HG03095 (cell line): ENCODE measurements at regions not wholly inside any gene's neighbourhood (a gene's known extent, or its start where the extent isn't known, plus 50 kb on each side); places are given as distances from the start of the nearest gene placed in this dataset.
A peak's percentile ranks its signal among the peaks of the same experiment; 100 is the strongest.
"Not testable (repeated sequence)": the region's sequence is repeated elsewhere in the genome, so short reads cannot be mapped to it uniquely, and the experiment has no call there.

ENCODE experiments used
- ATAC-seq: cut with Tn5 transposase; IDR thresholded peaks from one replicate; pipeline ENCODE4 v1.9.1; 2021; ENCODE audit warnings: moderate library complexity; ENCODE audit not compliant: unreplicated experiment

- no peak for ATAC-seq
Measured at GRCh38 chr7:35908331-35909216, 107.7 kb downstream of the SEPTIN7 start.

GRCh38 chr7:35909870-35910357 lies 109.1 kb downstream of the SEPTIN7 start:
- no peak for ATAC-seq

GRCh38 chr7:35910621-35911020 lies 109.8 kb downstream of the SEPTIN7 start:
- ATAC-seq: not testable (repeated sequence)

GRCh38 chr7:35913350-35913749 lies 112.5 kb downstream of the SEPTIN7 start:
- not testable (repeated sequence) for ATAC-seq

- not testable (repeated sequence) for ATAC-seq
Measured at GRCh38 chr7:35914214-35914613, 113.4 kb downstream of the SEPTIN7 start.

DNA sequence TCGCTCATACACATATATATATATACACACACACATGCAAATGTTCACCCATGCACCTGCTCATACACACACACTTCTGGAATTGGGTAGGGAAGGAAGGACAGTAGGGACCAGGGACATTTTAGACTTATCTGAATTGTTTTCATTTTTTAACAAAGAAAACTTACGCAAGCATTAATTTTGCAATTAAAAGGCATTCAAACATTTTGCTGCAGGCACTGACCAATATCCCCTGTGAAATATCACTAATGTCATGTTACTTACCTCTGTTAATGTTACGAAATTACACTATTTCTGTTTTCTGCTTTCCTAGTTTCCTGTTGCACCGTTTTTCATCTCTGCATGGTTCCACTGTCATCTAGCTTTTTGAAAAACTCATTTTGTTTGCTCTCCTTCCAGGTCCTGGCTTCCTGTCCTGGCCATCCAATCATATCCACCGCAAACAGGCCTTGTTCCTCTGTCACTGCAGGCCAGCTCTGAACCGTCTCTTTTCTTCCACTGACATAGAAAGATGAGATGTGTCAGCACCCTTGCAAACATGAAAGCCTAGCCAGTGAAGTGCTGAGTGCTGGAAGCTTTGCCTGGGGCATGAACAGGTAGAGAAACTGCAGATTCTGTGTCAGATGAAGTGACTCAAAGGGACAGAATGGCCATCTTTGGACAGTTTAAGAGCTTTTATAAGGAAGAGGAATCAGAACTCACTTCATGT lies 114.5 kb downstream of the SEPTIN7 start:
- not testable (repeated sequence) for ATAC-seq

GRCh38 chr7:35918217-35918616 lies 117.4 kb downstream of the SEPTIN7 start:
- ATAC-seq: not testable (repeated sequence)

DNA sequence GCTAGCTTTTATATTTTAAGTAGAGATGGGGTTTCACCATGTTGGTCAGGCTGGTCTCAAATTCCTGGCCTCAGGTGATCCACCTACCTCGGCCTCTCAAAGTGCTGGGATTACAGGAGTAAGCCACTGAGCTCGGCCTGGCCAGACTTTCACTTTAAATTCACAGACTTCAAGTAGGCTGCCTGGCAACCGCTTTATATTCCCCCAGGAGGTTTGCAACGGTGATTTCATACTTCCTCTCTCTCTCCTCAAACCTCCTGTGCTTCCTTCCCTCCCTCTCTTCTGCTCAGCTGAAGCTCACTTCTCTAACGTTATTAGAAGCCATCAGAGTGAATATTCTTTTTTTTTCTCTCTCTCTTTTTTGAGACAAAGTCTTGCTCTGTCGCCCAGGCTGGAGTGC lies 118.8 kb downstream of the SEPTIN7 start:
- ATAC-seq: peak; percentile 73

- ATAC-seq: not testable (repeated sequence)
Measured at GRCh38 chr7:35921338-35921737, 120.5 kb downstream of the SEPTIN7 start.

- not testable (repeated sequence) for ATAC-seq
Measured at GRCh38 chr7:35924668-35925067, 123.8 kb downstream of the SEPTIN7 start.

- not testable (repeated sequence) for ATAC-seq
Measured at GRCh38 chr7:35926966-35927365, 126.1 kb downstream of the SEPTIN7 start.

DNA sequence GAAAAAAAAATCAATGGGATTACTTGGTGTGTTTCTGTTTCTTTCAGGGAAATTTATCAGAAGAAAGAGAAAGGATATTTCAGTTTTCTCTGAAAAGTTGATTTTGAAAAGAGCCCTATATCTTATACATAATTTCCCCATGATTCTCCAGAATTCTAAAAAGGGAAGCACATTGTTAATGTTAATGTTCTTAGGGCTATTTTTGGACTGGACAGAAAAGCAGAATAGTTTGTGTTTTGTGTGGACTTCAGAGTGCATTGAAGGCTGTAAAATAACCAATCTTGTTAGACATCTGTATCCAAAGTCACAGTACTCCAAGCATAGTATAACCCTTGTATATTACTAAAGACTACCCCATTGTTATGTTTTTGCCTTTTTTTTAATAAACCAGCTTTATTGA lies 130.3 kb downstream of the SEPTIN7 start:
- ATAC-seq: not testable (repeated sequence)

- ATAC-seq: not testable (repeated sequence)
Measured at GRCh38 chr7:35931551-35931950, 130.7 kb downstream of the SEPTIN7 start.

GRCh38 chr7:35940695-35941094 lies 139.8 kb downstream of the SEPTIN7 start:
- ATAC-seq: not testable (repeated sequence)

DNA sequence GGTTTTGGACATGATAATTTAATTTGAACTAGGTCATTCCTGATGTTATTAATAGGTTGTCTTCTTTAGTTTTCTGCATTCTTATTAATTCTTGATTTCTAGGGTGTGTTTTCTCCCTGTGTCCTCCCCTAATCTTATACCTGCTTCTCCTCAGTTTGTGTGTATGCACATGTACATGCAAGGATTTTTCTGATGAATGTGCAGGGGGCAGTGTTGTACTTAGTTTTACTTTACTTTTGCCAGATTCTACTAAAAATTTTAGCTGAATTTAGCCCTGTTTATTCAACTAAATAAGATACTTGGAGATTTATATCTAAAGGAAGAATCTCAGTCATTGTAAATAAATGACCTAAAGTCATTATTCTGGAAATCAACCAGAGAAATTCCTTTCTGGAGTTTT lies 144.8 kb downstream of the SEPTIN7 start:
- not testable (repeated sequence) for ATAC-seq

DNA sequence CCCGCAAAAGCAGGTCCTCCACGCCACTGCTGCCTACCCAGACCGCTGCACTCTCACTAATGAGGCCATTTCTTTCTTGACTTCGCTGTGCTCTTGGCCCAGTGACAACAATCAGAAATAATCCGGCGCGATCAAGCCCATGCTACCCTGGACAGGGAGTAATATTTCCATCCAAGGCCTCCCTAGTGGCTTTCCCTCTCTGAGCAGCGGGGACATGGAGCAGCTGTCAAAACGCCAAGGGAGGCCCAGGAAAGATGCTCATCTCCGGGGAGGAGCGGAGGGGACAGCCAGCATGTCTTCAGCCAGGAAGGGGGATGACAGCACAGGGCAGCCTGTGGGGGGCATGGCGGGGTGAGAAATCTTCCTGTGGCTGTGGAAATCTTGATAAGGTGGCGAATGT lies 154.9 kb downstream of the SEPTIN7 start:
- ATAC-seq: not testable (repeated sequence)

- not testable (repeated sequence) for ATAC-seq
Measured at GRCh38 chr7:35956988-35957387, 156.1 kb downstream of the SEPTIN7 start.

- not testable (repeated sequence) for ATAC-seq
Measured at GRCh38 chr7:35961260-35961659, 160.4 kb downstream of the SEPTIN7 start.

- not testable (repeated sequence) for ATAC-seq
Measured at GRCh38 chr7:35962607-35963006, 161.8 kb downstream of the SEPTIN7 start.

- no peak for ATAC-seq
Measured at GRCh38 chr7:35967366-35968139, 166.7 kb downstream of the SEPTIN7 start.
